A673 (cell line): ENCODE measurements at regions not wholly inside any gene's neighbourhood (a gene's known extent, or its start where the extent isn't known, plus 50 kb on each side); places are given as distances from the start of the nearest gene placed in this dataset.

ENCODE experiments used
- BruUV-seq: library from RNA; stranded (reverse); fragments of 400-500 nt; replicated peaks from 2 replicates; lab custom pipeline; 2021; lab: Mats Ljungman, UMichigan
- CTCF ChIA-PET: fragments of 300-600 bp; sonication (Branson Sonifier 250); formaldehyde crosslinking; loops from one replicate; lab custom pipeline; 2022; ENCODE audit warnings: antibody characterized with exemption; lab: Charles Lee
- POLR2A ChIA-PET: fragments of 300-600 bp; sonication (Branson Sonifier 250); formaldehyde crosslinking; loops from one replicate; lab custom pipeline; 2022; ENCODE audit warnings: antibody characterized with exemption; ENCODE audit not compliant: low non-redundant PET; lab: Charles Lee
- DNase-seq: peaks from one replicate; pipeline ENCODE4 v3.0.0-alpha.2; 2015; ENCODE audit warnings: low spot score
- H3K27ac ChIP-seq: fragments of 200-600 bp; sonication (generic); 2 replicates; pipeline ENCODE4 v1.5.1; 2016; ENCODE audit warnings: mixed run types, low read depth, mild to moderate bottlenecking, mixed read lengths, antibody characterized with exemption, low read length; ENCODE audit not compliant: poor library complexity, severe bottlenecking
- H3K27me3 ChIP-seq: fragments of 200-600 bp; sonication (generic); replicated peaks from 2 replicates; pipeline ENCODE4 v1.6.1; 2017; ENCODE audit warnings: mixed run types, low read depth, mild to moderate bottlenecking, mixed read lengths, antibody characterized with exemption, low read length; ENCODE audit not compliant: insufficient read depth, poor library complexity
- H3K36me3 ChIP-seq: fragments of 200-600 bp; sonication (generic); 2 replicates; pipeline ENCODE4 v1.6.1; 2016; ENCODE audit warnings: mixed run types, mild to moderate bottlenecking, mixed read lengths, antibody characterized with exemption, low read length; ENCODE audit not compliant: insufficient read depth, poor library complexity, severe bottlenecking
- H3K4me1 ChIP-seq: fragments of 200-600 bp; sonication (generic); 2 replicates; pipeline ENCODE4 v1.6.1; 2017; ENCODE audit warnings: mixed run types, mild to moderate bottlenecking, mixed read lengths, antibody characterized with exemption, low read length; ENCODE audit not compliant: insufficient read depth, poor library complexity, severe bottlenecking
- H3K4me3 ChIP-seq: fragments of 200-600 bp; sonication (generic); 2 replicates; pipeline ENCODE4 v1.5.1; 2016; ENCODE audit warnings: low read depth, mixed run types, mild to moderate bottlenecking, mixed read lengths, low read length; ENCODE audit not compliant: poor library complexity, severe bottlenecking
- H3K9me3 ChIP-seq: fragments of 200-600 bp; sonication (generic); 2 replicates; pipeline ENCODE4 v1.6.1; 2016; ENCODE audit warnings: mixed run types, low read depth, mild to moderate bottlenecking, mixed read lengths, antibody characterized with exemption, low read length; ENCODE audit not compliant: poor library complexity, severe bottlenecking
- EZH2 ChIP-seq: fragments of 200-600 bp; sonication (generic); IDR thresholded peaks from 2 replicates; pipeline ENCODE4 v1.6.1; 2017; ENCODE audit warnings: borderline replicate concordance, low read depth, mild to moderate bottlenecking, mixed read lengths, antibody characterized with exemption, low read length; ENCODE audit not compliant: poor library complexity, severe bottlenecking
- intact Hi-C: fragments of 100-400 bp; cut with micrococcal nuclease; formaldehyde crosslinking; loops from one replicate; pipeline ENCODE4 v1.10.0; 2022; ENCODE audit not compliant: unreplicated experiment
- TF ChIP-seq, protein P1 (sequence below): fragments of 300-800, 200-600 bp; sonication (generic); conservative IDR thresholded peaks from 2 replicates; pipeline ENCODE4 v1.5.1; 2017; ENCODE audit warnings: low read depth, mild to moderate bottlenecking, antibody characterized with exemption, low read length, moderate library complexity, mixed read lengths

DNA sequence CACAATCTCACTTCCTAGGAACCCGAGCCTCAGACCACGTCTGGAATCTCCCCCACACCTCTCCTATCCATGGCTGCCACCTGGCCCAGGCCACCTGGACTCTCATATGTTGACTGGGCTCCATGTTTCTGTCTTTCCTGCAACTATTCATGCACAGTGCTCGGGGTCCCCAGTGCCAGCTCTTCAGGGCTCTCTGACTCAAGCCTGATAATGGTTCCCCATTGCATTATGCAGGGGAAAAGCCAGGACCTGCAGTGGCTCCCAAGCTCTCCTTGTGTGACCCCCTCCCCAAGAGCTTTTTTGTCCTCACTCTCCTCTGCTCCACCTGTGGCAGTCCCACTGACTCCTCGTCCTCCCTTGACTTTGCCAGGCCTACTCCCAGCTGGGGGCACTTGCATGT lies 417.6 kb downstream of the NPHP4 start:
- CTCF ChIA-PET, result no interaction called here
- Histone ChIP-seq H3K36me3 (no peaks in the 10 kb centered on the region), H3K27ac (no peak overlapping the region), H3K9me3 (no peaks in the 10 kb centered on the region), H3K4me1 (no peaks in the 10 kb centered on the region), H3K4me3 (no peak overlapping the region), H3K27me3 (peaks cover 13% of the 10 kb centered on the region)
- intact Hi-C loops, result no loop called here
- POLR2A ChIA-PET, result no interaction called here
- no peak for TF ChIP-seq EZH2
- TF ChIP-seq, protein P1, sequence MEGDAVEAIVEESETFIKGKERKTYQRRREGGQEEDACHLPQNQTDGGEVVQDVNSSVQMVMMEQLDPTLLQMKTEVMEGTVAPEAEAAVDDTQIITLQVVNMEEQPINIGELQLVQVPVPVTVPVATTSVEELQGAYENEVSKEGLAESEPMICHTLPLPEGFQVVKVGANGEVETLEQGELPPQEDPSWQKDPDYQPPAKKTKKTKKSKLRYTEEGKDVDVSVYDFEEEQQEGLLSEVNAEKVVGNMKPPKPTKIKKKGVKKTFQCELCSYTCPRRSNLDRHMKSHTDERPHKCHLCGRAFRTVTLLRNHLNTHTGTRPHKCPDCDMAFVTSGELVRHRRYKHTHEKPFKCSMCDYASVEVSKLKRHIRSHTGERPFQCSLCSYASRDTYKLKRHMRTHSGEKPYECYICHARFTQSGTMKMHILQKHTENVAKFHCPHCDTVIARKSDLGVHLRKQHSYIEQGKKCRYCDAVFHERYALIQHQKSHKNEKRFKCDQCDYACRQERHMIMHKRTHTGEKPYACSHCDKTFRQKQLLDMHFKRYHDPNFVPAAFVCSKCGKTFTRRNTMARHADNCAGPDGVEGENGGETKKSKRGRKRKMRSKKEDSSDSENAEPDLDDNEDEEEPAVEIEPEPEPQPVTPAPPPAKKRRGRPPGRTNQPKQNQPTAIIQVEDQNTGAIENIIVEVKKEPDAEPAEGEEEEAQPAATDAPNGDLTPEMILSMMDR, result no peak
- no peak for DNase-seq
- BruUV-seq, result no TSS peak

GRCh38 chr1:5572794-5573193 lies 419.4 kb downstream of the NPHP4 start:
- CTCF ChIA-PET, result no interaction called here
- Histone ChIP-seq H3K36me3 (no peaks in the 10 kb centered on the region), H3K9me3 (no peaks in the 10 kb centered on the region), H3K27ac (no peak overlapping the region), H3K4me3 (no peak overlapping the region), H3K4me1 (no peaks in the 10 kb centered on the region), H3K27me3 (peaks cover 13% of the 10 kb centered on the region)
- TF ChIP-seq, protein P1, result no peak
- no peak for TF ChIP-seq EZH2
- DNase-seq, result no peak
- no TSS peak for BruUV-seq
- POLR2A ChIA-PET, result no interaction called here
- intact Hi-C loops, result no loop called here

DNA sequence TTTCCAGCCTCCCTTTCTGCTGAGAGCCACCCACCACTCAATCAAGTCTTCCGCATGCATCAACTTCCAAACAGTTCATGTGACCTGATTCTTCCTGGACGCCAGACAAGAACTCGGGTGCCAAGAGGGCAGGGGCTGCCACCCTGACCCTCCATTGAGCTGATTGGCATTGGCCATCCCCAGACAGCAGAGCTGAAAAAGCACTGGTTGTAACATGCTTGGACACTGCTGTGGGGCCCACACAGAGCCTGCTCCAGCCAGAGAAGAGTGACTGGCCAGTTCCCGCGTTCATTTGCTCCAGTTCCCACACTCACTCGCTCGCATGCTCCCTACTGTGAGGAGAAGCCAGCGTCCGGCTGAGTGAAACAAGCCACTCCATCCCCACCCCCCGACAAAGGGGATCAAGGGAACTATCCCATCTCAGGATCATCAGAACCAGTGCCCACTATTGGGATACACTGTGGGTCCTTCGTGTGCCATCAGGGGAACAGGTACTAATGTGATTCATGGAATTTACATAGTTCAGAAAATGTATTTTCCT lies 420.3 kb downstream of the NPHP4 start:
- Histone ChIP-seq H3K4me1 (no peaks in the 10 kb centered on the region), H3K9me3 (no peaks in the 10 kb centered on the region), H3K36me3 (no peaks in the 10 kb centered on the region), H3K27ac (no peak overlapping the region), H3K4me3 (no peak overlapping the region), H3K27me3 (peaks cover 13% of the 10 kb centered on the region)
- no TSS peak for BruUV-seq
- POLR2A ChIA-PET, result no interaction called here
- no peak for DNase-seq
- intact Hi-C loops, result no loop called here
- CTCF ChIA-PET, result no interaction called here
- no peak for TF ChIP-seq EZH2
- TF ChIP-seq, protein P1, result no peak
